Thoracic aorta (tissue), 2 donors: ENCODE measurements at regions not wholly inside any gene's neighbourhood (a gene's known extent, or its start where the extent isn't known, plus 50 kb on each side); places are given as distances from the start of the nearest gene placed in this dataset.
"Not testable (repeated sequence)": the region's sequence is repeated elsewhere in the genome, so short reads cannot be mapped to it uniquely, and the experiment has no call there.

Experiments used
- ATAC-seq: fragments of 150-250 bp; one replicate; pipeline ENCODE4 v1.8.0; 2017; ENCODE audit warnings: low read depth; ENCODE audit not compliant: insufficient number of reproducible peaks, low FRiP score
- DNase-seq: peaks from one replicate; pipeline ENCODE4 v3.0.0-alpha.2; 2020; ENCODE audit warnings: low spot score
- H3K27ac ChIP-seq, 2 donors: fragments of 200-600 bp; sonication (generic); 1 replicate in 1 of 2; 2 replicates in 1 of 2; pipeline ENCODE4 v1.5.1; 2016; ENCODE audit warnings: mild to moderate bottlenecking in 2 of 2, moderate library complexity in 2 of 2
- H3K27me3 ChIP-seq: fragments of 200-600 bp; sonication (generic); replicated peaks from 2 replicates; pipeline ENCODE4 v1.6.0; 2016; ENCODE audit warnings: mild to moderate bottlenecking; ENCODE audit not compliant: insufficient read depth
- H3K36me3 ChIP-seq: fragments of 200-600 bp; sonication (generic); one replicate; pipeline ENCODE4 v1.5.1; 2016
- H3K4me1 ChIP-seq, 2 donors: fragments of 200-600 bp; sonication (generic); 1 replicate in 1 of 2; 2 replicates in 1 of 2; pipeline versions ENCODE4 v1.5.1 to v1.6.0; 2016; ENCODE audit warnings: low read depth in 2 of 2, mild to moderate bottlenecking in 1 of 2; ENCODE audit not compliant: control insufficient read depth in 1 of 2
- H3K4me3 ChIP-seq: fragments of 200-600 bp; sonication (generic); 2 replicates; pipeline ENCODE4 v1.5.1; 2016; ENCODE audit warnings: mild to moderate bottlenecking
- H3K9me3 ChIP-seq: fragments of 200-600 bp; sonication (generic); 2 replicates; pipeline ENCODE4 v1.5.1; 2016
- CTCF ChIP-seq: fragments of 200-600 bp; sonication (generic); IDR thresholded peaks from one replicate; pipeline ENCODE4 v1.5.1; 2019; ENCODE audit warnings: antibody characterized with exemption

GRCh38 chr9:109993250-109993978 is 213.4 kb downstream of the PALM2AKAP2 start:
- H3K27ac ChIP-seq, result no peak overlapping the region
- H3K27me3 ChIP-seq, result no peaks in the 10 kb centered on the region
- no peak for TF ChIP-seq CTCF
- ATAC-seq (no peak), DNase-seq (no peak)
- H3K36me3 ChIP-seq, result no peaks in the 10 kb centered on the region
- peaks cover 37 to 82% of the 10 kb centered on the region in 2 donors for H3K4me1 ChIP-seq
- no peaks in the 10 kb centered on the region for H3K9me3 ChIP-seq
- no peak overlapping the region for H3K4me3 ChIP-seq

- no peak for ATAC-seq
- no peaks in the 10 kb centered on the region for H3K36me3 ChIP-seq
- H3K4me1 ChIP-seq, result peaks cover 37 to 75% of the 10 kb centered on the region in 2 donors
- no peak for TF ChIP-seq CTCF
- H3K9me3 ChIP-seq, result no peaks in the 10 kb centered on the region
- no peaks in the 10 kb centered on the region for H3K27me3 ChIP-seq
- no peak overlapping the region for H3K4me3 ChIP-seq
- no peak overlapping the region for H3K27ac ChIP-seq
- DNase-seq, result no peak
Measured at GRCh38 chr9:109994141-109994540, 213.8 kb downstream of the C9orf152 start.

- Histone ChIP-seq H3K27me3 (no peaks in the 10 kb centered on the region), H3K4me1 (peaks cover 28 to 46% of the 10 kb centered on the region in 2 donors), H3K9me3 (no peaks in the 10 kb centered on the region), H3K36me3 (no peaks in the 10 kb centered on the region), H3K4me3 (no peak overlapping the region), H3K27ac (no peak overlapping the region)
- DNase-seq, result no peak
- no peak for ATAC-seq
- no peak for TF ChIP-seq CTCF
Measured at GRCh38 chr9:109996936-109997580, 210.9 kb downstream of the C9orf152 start.

- Histone ChIP-seq H3K27me3 (no peaks in the 10 kb centered on the region), H3K4me1 (peaks cover 24 to 40% of the 10 kb centered on the region in 2 donors), H3K36me3 (no peaks in the 10 kb centered on the region), H3K27ac (no peak overlapping the region), H3K9me3 (no peaks in the 10 kb centered on the region), H3K4me3 (no peak overlapping the region)
- DNase-seq (no peak), ATAC-seq (no peak)
- no peak for TF ChIP-seq CTCF
Measured at GRCh38 chr9:109997682-109998081, 210.3 kb downstream of the C9orf152 start.

- not testable (repeated sequence) for H3K27ac ChIP-seq, H3K36me3 ChIP-seq, H3K27me3 ChIP-seq, DNase-seq, H3K4me3 ChIP-seq, H3K4me1 ChIP-seq, H3K9me3 ChIP-seq, ATAC-seq
Measured at GRCh38 chr9:110005521-110005920, 202.4 kb downstream of the C9orf152 start.
